Endothelial cell (in vitro differentiated cells): ENCODE measurements at regions not wholly inside any gene's neighbourhood (a gene's known extent, or its start where the extent isn't known, plus 50 kb on each side); places are given as distances from the start of the nearest gene placed in this dataset.

Experiments used
- DNase-seq: peaks from one replicate; pipeline ENCODE4 v3.0.0; 2021; ENCODE audit warnings: low spot score
- H3K27ac Mint-ChIP-seq: one replicate; pipeline ENCODE4 v1.8.0; 2021; ENCODE audit warnings: mixed read lengths, inconsistent platforms; ENCODE audit not compliant: unreplicated experiment
- H3K27me3 Mint-ChIP-seq: one replicate; pipeline ENCODE4 v1.8.0; 2021; ENCODE audit warnings: mild to moderate bottlenecking, moderate library complexity, mixed read lengths, inconsistent platforms; ENCODE audit not compliant: unreplicated experiment
- H3K36me3 Mint-ChIP-seq: one replicate; pipeline ENCODE4 v1.8.0; 2021; ENCODE audit warnings: mild to moderate bottlenecking, low read depth, mixed read lengths, inconsistent platforms; ENCODE audit not compliant: unreplicated experiment
- H3K4me1 Mint-ChIP-seq: one replicate; pipeline ENCODE4 v1.8.0; 2021; ENCODE audit warnings: mild to moderate bottlenecking, mixed read lengths, inconsistent platforms; ENCODE audit not compliant: unreplicated experiment
- H3K4me3 Mint-ChIP-seq: one replicate; pipeline ENCODE4 v1.8.0; 2021; ENCODE audit warnings: mild to moderate bottlenecking, mixed read lengths, inconsistent platforms; ENCODE audit not compliant: unreplicated experiment
- H3K9me3 Mint-ChIP-seq: one replicate; pipeline ENCODE4 v1.8.0; 2021; ENCODE audit warnings: mixed read lengths, inconsistent platforms; ENCODE audit not compliant: unreplicated experiment
- CTCF ChIP-seq: fragments of 200-600 bp; sonication (generic); IDR thresholded peaks from one replicate; pipeline ENCODE4 v1.5.0; 2021; ENCODE audit warnings: antibody characterized with exemption; ENCODE audit not compliant: unreplicated experiment

GRCh38 chr12:128150961-128151360, 116.0 kb upstream of the TMEM132C start:
- Mint-ChIP-seq H3K4me3 (no peak overlapping the region), H3K27me3 (no peaks in the 10 kb centered on the region), H3K4me1 (no peaks in the 10 kb centered on the region), H3K27ac (no peak overlapping the region), H3K36me3 (peaks cover 11% of the 10 kb centered on the region), H3K9me3 (peaks cover 59% of the 10 kb centered on the region)
- no peak for TF ChIP-seq CTCF
- DNase-seq = no peak

GRCh38 chr12:128155571-128155970, 111.4 kb upstream of the TMEM132C start:
- no peak for DNase-seq
- Mint-ChIP-seq H3K4me3 (no peak overlapping the region), H3K4me1 (no peaks in the 10 kb centered on the region), H3K9me3 (peaks cover 53% of the 10 kb centered on the region), H3K27me3 (no peaks in the 10 kb centered on the region), H3K27ac (no peak overlapping the region), H3K36me3 (peaks cover 7% of the 10 kb centered on the region)
- no peak for TF ChIP-seq CTCF

GRCh38 chr12:128163086-128163485, 103.9 kb upstream of the TMEM132C start:
- peaks cover 13% of the 10 kb centered on the region for H3K9me3 Mint-ChIP-seq
- no peaks in the 10 kb centered on the region for H3K4me1 Mint-ChIP-seq
- H3K27me3 Mint-ChIP-seq = peaks cover 3% of the 10 kb centered on the region
- H3K27ac Mint-ChIP-seq = no peak overlapping the region
- TF ChIP-seq CTCF = no peak
- H3K36me3 Mint-ChIP-seq = peaks cover under 1% of the 10 kb centered on the region
- no peak overlapping the region for H3K4me3 Mint-ChIP-seq
- DNase-seq = no peak

- H3K9me3 Mint-ChIP-seq = peaks cover 23% of the 10 kb centered on the region
- no peak for DNase-seq
- peaks cover 10% of the 10 kb centered on the region for H3K36me3 Mint-ChIP-seq
- no peak overlapping the region for H3K4me3 Mint-ChIP-seq
- H3K27me3 Mint-ChIP-seq = peaks cover 6% of the 10 kb centered on the region
- no peak overlapping the region for H3K27ac Mint-ChIP-seq
- TF ChIP-seq CTCF = no peak
- H3K4me1 Mint-ChIP-seq = no peaks in the 10 kb centered on the region
Observed at GRCh38 chr12:128164533-128164932, 102.4 kb upstream of the TMEM132C start.

- Mint-ChIP-seq H3K4me1 (no peaks in the 10 kb centered on the region), H3K9me3 (peaks cover 27% of the 10 kb centered on the region), H3K27me3 (peaks cover 6% of the 10 kb centered on the region), H3K27ac (no peak overlapping the region), H3K4me3 (no peak overlapping the region), H3K36me3 (peaks cover 10% of the 10 kb centered on the region)
- no peak for DNase-seq
- TF ChIP-seq CTCF = no peak
Observed at GRCh38 chr12:128165387-128165786, 101.6 kb upstream of the TMEM132C start.
